ENCODE measurements at regions not wholly inside any gene's neighbourhood (a gene's known extent, or its start where the extent isn't known, plus 50 kb on each side); places are given as distances from the start of the nearest gene placed in this dataset.

DNA sequence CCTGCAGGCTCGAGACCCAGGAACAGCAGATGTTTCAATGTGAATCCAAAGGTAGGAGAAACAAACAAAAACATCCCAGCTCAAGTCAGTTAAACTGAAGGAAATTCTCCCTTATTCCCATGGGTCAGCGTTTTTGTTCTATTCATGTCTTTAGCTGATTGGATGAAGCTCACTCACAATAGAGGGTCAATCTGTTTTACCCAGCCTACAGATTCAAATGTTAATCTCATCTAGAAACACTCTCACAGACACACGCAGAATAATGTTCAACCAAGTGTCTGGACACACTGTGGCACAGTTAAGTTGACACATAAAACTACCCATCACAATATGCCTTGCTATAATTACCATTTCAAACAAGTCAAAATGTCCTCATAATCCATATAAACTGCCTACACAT is 180.6 kb upstream of the CDH8 start:
- DNase-seq = no peak

GRCh38 chr16:62213763-62214162 is 177.5 kb upstream of the CDH8 start:
- DNase-seq = no peak

GRCh38 chr16:62208934-62209333 is 172.7 kb upstream of the CDH8 start:
- no peak for DNase-seq

DNA sequence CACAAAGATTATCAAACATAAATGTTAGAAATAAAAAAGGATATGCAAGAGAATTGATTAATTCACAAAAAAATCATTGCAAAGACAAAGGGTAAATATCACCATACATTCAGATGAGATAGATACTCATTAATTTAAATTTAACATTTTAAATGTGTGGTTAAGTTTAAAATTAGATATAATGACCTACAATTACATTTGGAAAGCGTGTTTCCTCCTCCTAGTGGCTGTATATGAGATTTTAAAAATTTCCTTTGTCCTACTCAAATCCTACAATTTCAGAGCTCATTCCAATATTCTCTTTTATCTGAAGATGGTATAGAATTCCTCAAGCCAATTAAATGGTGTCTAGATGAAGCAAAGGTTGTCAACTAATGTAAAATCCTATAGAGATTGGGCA is 169.2 kb upstream of the CDH8 start:
- no peak for DNase-seq

GRCh38 chr16:62201911-62202310 is 165.7 kb upstream of the CDH8 start:
- no peak for DNase-seq

- DNase-seq = no peak
These were observed 158.6 kb upstream of the CDH8 start for GRCh38 chr16:62194828-62195227.

DNA sequence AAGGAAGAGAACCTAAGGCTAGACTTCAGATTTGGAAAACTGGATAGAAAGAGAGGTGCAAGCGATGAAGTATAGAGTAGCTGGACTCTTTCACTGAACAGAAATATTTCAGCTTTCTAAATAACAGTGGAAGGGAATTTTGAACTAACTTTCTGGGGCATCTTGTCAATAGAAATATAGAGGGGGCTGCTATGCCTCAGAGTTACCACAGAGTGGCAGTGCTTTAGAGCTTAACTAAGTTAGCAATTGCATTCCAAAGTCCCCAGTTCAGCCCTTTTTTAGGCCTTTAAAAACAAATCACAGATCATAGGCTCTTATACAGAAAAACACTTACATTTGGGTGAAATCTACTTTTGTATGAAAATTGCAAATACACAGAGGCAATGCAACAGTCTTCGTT is 154.2 kb upstream of the CDH8 start:
- no peak for DNase-seq

DNA sequence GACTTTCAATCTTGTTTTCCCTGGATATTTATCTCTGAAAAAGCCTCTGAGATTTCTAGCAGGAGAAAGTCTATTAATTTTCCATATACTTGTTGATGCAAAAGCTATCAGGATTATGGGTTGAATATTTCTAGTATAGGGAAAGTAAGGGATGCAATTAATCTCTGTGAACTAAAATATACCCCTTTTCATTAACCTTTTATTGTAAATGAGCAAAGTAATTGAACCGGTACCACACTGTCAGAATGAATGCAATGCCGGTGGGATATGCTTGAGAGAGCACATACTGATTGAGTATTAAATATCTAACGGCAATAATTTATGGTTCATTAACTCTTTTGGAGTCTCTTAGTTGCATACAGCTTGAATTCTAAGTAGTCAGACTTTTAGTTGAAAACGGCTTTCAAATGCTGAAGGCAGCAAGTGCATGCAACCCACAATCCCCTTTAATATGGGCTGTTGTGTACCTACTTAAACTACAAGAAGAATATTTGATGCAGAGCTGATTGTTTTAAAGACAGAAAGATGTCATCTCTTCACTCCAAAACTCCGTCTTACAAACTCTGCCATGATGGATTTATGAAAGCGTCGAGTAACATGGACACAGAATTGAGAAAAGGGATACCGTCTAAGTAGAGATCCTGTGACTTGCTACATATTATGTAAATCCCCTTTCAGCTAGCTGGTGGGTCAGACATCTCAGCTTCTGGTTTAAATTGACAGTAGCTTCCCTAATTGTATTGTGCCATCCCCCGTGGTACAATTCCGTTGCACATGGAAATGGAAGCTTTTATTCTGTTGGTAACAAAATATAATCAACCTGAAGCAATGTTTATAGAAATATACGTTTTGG is 141.3 kb upstream of the CDH8 start:
- DNase-seq = no peak

DNA sequence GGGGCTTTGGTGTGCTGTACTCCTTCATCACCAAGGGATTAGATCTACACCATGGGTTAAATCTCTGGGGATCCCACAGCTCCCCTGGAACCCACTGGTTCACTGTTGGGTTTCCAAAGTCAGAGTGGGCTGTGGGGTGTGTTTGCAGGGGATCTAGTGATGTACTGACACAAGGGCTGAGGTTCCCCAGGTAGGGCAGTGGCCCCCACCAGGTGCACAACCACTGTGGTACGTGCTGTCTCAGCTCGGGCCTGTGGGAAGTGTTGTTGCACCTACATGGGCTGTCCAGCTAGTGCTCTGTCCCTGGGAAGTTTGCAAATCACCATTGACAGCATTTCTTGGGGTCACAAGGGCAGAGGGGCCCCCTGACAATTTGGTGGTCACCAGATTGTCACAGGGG is 134.4 kb upstream of the CDH8 start:
- DNase-seq = no peak

GRCh38 chr16:62167551-62167950 is 131.3 kb upstream of the CDH8 start:
- DNase-seq = no peak

DNA sequence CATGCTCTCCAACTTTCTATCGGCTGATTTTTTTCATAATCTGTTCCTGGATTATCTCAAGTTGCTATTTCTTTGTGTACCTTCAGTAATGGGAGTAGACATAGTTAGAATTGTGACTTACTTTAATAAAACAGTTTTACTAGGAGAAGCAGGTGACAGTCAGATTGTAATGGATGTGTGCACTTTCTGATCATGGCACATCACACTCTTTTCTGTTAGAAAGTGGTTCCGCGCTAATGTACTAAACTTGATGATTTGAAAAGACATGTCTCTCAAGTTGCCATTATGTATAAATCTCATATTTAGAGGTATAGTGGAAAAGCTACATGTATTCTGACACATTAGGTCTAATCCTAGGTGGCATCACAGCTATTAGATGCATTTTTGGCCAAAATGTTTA is 121.3 kb upstream of the CDH8 start:
- DNase-seq = no peak

GRCh38 chr16:62156971-62157370 is 120.7 kb upstream of the CDH8 start:
- no peak for DNase-seq

- no peak for DNase-seq
These were observed 113.4 kb upstream of the CDH8 start for GRCh38 chr16:62149631-62150030.

DNA sequence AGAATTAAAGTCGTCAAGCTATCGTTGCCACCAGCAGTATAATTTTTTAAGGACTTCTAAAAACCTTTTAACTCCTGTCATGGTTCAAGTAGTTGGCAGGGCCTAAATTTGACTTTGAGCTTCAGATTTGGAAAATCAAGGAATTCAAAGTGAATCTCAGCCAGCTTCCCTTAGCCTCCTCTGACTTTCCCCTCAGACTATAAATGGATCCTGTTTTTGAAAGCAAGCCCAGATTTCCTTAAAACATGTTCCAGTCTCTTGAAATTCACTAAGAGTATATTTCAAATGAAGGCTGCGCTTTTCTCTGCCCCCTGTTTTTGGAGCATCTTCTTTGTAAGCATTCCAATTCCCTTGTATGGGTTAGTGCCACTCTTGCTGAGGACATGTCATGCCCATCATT is 101.8 kb upstream of the CDH8 start:
- no peak for DNase-seq

DNA sequence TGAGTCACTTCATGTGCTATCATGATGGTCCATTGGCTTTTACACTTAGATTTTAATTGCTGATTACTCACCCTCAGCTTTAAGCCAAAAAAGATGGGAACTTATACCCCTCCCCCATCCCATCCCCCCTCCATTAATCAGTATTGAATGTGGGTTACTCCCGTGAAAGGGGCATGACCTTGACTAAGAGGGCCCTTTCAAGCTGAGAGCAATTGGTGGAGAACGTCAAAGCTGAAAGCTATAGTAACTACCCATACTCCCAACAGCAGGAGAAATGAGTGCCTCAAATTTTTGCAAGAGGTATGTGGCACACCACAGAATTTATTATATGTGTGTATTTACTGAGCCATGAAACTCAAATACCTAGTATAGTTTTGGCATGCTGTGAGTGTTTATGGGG is 99.7 kb upstream of the CDH8 start:
- DNase-seq = no peak

DNA sequence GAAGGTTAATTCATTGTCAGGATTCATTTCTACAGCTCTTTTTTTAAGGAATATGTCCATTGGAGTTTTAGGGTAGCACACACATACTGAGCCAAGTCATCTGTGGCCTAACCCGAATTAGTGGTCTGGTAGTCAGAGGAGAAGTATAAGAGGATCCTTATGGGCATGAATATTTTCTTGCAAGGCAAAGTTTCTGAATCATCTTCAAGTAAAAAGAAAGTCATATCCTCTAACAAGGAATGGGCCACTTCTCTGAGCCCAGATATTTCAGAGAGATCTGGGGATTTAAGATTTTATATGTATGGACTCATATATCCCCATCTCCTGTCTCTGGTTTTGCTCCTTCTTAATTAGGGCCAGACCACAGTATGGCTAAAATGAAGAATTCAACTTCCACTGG is 99.2 kb upstream of the CDH8 start:
- no peak for DNase-seq

- no peak for DNase-seq
These were observed 93.9 kb upstream of the CDH8 start for GRCh38 chr16:62130101-62130500.

DNA sequence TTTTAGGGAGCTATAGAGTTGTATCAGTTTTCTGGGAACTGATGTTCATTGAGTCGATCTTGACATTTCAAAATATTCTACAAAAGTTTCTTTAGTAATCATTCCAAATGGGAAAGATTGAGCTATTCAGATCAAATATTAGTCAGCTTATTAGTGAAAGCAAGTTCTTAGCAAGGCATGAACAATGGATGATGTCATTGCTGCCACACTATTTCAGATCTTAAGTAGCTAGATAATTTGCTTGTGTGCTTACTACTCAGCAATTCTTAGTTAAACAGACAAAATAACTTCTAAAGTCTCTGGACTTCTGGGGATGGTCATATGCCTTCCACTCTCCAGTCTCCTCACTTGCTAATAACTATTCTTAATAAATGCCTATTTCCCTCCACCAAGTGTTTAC is 69.0 kb upstream of the CDH8 start:
- no peak for DNase-seq

GRCh38 chr16:62102588-62102987 is 66.3 kb upstream of the CDH8 start:
- no peak for DNase-seq

- no peak for DNase-seq
These were observed 64.4 kb upstream of the CDH8 start for GRCh38 chr16:62100651-62101050.

- DNase-seq = no peak
These were observed 53.5 kb upstream of the CDH8 start for GRCh38 chr16:62089715-62090114.

- no peak for DNase-seq
These were observed 52.6 kb upstream of the CDH8 start for GRCh38 chr16:62088731-62089410.

All from NCI-H1930 (cell line).